ENCODE measurements at regions not wholly inside any gene's neighbourhood (a gene's known extent, or its start where the extent isn't known, plus 50 kb on each side); places are given as distances from the start of the nearest gene placed in this dataset.

GRCh38 chr5:88507261-88507660 is 238.6 kb upstream of the TMEM161B start:
- TF ChIP-seq CTCF (IDR thresholded peaks at IDR 0.05 in 2 of 3, conservative IDR thresholded peaks at IDR 0.05 in 1 of 3; ENCODE audit: borderline replicate concordance in 1 of 3, insufficient read depth in 1 of 3, low read depth in 2 of 3, low read length in 2 of 3) (no peak), POLR2A (IDR thresholded peaks at IDR 0.05; ENCODE audit: borderline replicate concordance, extremely low read depth, insufficient read depth, insufficient read length) (no peak), ATF3 (IDR thresholded peaks at IDR 0.05) (no peak), RAD21 (IDR thresholded peaks at IDR 0.05; ENCODE audit: low read depth) (no peak), POLR2AphosphoS5 (IDR thresholded peaks at IDR 0.05; ENCODE audit: low read depth, low read length) (no peak), REST (IDR thresholded peaks at IDR 0.05; ENCODE audit: low read depth) (no peak), EZH2 (IDR thresholded peaks at IDR 0.05) (no peak)
